Forelimb muscle (tissue), 1 donor: ENCODE measurements at regions not wholly inside any gene's neighbourhood (a gene's known extent, or its start where the extent isn't known, plus 50 kb on each side); places are given as distances from the start of the nearest gene placed in this dataset.
"Not testable (repeated sequence)": the region's sequence is repeated elsewhere in the genome, so short reads cannot be mapped to it uniquely, and the experiment has no call there.

Experiments used
- DNase-seq: peaks from one replicate; pipeline ENCODE4 v3.0.0-alpha.2; 2013; ENCODE audit warnings: low read depth

GRCh38 chr17:31623990-31624389, 232.5 kb downstream of the RAB11FIP4 start:
- DNase-seq = no peak

DNA sequence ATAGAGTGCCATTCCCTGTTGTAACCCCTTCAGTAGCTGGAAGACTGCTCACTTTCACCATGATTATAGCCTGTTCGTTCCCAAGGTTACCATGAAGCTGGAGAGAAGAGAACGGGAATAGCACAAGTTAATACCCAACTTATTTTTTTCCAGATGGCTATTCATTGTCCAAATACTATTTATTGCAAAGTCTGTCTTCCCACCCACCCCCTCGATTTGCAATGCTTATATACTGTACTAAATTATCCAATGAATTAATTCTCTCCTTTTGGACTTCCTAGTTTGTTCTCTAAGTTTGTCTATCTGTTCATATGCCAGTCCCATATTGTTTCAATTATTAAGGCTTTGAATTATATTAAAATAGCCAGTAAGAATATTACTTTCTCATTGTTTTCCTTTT, 231.0 kb downstream of the RAB11FIP4 start:
- no peak for DNase-seq

GRCh38 chr17:31621566-31621965, 230.1 kb downstream of the RAB11FIP4 start:
- no peak for DNase-seq

GRCh38 chr17:31611053-31611452, 219.6 kb downstream of the RAB11FIP4 start:
- DNase-seq = not testable (repeated sequence)

GRCh38 chr17:31609996-31610910, 218.8 kb downstream of the RAB11FIP4 start:
- no peak for DNase-seq

- no peak for DNase-seq
These were observed 217.9 kb downstream of the RAB11FIP4 start for GRCh38 chr17:31609331-31609730.

GRCh38 chr17:31608659-31609254, 217.3 kb downstream of the RAB11FIP4 start:
- no peak for DNase-seq

- no peak for DNase-seq
These were observed 214.3 kb downstream of the RAB11FIP4 start for GRCh38 chr17:31605761-31606160.

DNA sequence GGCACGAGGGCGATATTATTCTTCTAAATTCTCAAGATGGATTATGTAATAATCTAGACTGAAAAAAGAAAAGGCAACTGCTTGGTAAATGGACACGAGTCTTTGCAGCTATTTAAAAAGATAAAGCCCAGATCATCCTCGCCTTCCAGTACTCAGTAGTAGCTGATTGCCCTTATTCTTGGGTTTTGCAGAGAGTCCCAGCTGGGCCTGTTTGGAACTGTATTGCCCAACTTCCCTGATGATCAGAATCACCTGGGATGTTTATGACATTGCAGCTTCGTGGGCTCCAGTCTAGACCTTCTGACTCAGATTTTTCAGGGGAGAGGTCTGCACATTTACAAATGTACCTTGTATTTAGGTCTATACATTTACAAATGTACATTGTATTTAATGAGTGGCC, 213.5 kb downstream of the RAB11FIP4 start:
- DNase-seq = no peak

DNA sequence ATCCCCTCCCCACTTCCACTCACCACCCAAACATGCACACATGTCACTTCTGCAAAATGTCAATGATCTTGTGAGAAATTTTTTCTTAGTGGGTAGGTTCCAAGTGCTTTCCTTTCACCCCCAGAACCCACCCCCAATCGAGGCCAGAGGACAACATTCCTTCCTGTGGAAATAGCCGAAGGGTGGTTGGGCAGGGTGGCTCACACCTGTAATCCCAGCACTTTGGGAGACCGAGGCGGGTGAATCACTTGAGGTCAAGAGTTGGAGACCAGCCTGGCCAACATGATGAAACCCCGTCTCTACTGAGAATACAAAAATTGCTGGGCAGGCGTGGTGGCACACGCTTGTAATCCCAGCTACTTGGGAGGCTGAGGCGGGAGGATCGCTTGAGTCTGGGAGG, 208.7 kb downstream of the RAB11FIP4 start:
- not testable (repeated sequence) for DNase-seq

GRCh38 chr17:31598921-31599571, 207.6 kb downstream of the RAB11FIP4 start:
- no peak for DNase-seq

DNA sequence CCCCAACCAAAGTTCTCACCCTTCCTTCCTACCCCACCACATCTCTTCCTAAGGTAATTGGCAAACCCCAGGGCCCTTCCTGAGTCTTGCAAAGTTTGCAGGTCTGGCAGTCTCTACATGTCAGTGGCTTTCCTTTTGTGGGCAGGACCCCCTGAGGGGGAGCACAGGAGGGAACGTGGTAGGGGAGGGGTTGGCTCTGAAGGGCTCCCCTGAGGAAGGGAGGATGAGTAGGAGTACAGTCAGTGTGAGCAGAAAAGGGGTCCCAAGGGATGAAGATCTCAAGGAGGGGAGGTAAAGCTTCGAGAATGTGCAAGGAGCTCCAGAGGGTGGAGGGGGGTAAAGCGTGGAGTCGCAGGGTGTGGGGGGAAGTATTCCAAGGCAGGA, 206.9 kb downstream of the RAB11FIP4 start:
- DNase-seq = no peak

DNA sequence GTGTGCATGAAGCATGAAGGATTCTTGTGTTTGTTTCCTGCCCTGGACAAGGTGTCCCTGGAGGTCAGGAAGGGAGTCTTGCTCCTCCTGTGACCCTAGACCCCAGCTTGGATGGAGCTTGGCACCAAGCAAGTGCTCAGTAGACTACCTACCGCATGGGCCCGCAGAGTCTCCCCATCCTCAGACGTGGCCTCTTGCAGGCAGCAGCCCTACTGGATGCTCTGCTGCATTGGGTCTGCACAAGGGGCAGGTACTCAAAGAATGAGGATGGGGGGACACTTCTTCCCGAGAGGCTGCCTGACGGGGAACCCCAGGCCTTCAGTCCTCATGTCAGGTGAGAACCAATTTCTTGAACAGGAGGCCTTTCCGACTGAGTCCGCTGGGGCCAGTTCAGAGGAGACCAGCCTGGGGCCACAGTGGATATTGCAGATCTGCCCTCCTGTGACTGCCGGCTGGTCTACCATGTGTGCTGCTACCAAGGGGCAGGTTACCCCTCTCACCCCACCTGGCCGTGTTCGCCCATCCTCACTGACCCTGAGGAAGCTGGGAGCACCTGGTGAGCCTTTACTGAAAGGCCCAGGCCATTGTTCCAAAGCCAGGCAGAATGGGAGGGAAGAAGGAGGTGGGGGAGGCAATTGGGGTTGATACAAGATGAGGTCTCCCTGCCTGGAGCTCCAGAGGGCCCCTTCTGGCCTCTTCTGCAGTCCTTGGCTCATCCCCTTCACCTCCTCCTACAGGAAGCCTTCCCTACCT, 206.3 kb downstream of the RAB11FIP4 start:
- no peak for DNase-seq

- DNase-seq = no peak
These were observed 205.2 kb downstream of the RAB11FIP4 start for GRCh38 chr17:31596382-31597323.

- no peak for DNase-seq
These were observed 204.3 kb downstream of the RAB11FIP4 start for GRCh38 chr17:31595666-31596381.

GRCh38 chr17:31595076-31595475, 203.6 kb downstream of the RAB11FIP4 start:
- no peak for DNase-seq

- no peak for DNase-seq
These were observed 202.9 kb downstream of the RAB11FIP4 start for GRCh38 chr17:31594416-31594815.

DNA sequence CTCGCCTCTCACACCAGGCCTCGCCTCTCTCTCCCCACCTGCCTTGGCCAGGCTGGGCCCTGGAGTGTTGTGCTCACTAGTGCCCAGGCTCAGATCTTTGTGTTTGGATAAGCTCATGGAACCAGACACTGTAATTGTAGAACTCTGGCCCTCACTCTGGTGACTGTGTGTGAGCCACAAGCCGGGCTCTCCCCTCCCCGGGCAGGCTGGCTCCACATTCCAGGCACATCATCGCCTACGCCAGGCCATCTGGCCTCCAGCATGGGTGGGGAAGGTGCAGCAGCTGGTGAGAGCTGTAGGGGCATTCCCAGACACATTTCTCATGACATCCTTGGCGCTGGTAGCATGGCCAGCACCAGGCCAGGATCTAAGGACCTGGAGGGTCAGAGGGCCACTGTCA, 202.3 kb downstream of the RAB11FIP4 start:
- no peak for DNase-seq

GRCh38 chr17:31591924-31592323, 200.4 kb downstream of the RAB11FIP4 start:
- no peak for DNase-seq

GRCh38 chr17:31588512-31588911, 197.0 kb downstream of the RAB11FIP4 start:
- DNase-seq = no peak
